Stimulated activated CD8-positive, alpha-beta memory T cell treated with anti-CD3 and anti-CD28 coated beads, Interleukin-7, amount 100 ng/mL, for 24 hours (primary cell): ENCODE measurements at regions not wholly inside any gene's neighbourhood (a gene's known extent, or its start where the extent isn't known, plus 50 kb on each side); places are given as distances from the start of the nearest gene placed in this dataset.
"Not testable (repeated sequence)": the region's sequence is repeated elsewhere in the genome, so short reads cannot be mapped to it uniquely, and the experiment has no call there.

Experiments
- DNase-seq: peaks from one replicate; pipeline ENCODE4 v3.0.0-alpha.2; 2020; ENCODE audit warnings: low read depth

DNA sequence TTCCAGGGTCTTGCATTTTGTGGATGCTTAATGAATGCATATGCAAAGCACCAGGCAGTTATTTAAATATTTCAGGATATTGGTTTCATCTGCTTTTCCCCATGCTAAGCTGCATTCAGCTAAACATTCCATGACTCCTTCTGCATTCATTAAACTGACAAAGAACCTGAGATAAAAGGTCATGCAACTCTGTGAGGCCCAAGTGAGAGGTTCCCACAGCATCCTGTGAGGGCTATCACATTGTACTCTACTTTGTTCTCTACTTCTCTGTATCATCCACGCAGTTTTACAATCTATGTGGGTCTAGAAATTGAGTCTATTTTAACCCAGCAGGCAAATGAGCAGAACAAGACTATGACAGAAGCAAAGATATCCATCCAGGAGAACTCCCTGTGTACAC lies 86.4 kb upstream of the PRSS16 start:
- DNase-seq = no peak

- DNase-seq = no peak
Observed at GRCh38 chr6:27161603-27161945, 85.9 kb upstream of the PRSS16 start.

- DNase-seq = no peak
Observed at GRCh38 chr6:27161946-27162603, 85.4 kb upstream of the PRSS16 start.

DNA sequence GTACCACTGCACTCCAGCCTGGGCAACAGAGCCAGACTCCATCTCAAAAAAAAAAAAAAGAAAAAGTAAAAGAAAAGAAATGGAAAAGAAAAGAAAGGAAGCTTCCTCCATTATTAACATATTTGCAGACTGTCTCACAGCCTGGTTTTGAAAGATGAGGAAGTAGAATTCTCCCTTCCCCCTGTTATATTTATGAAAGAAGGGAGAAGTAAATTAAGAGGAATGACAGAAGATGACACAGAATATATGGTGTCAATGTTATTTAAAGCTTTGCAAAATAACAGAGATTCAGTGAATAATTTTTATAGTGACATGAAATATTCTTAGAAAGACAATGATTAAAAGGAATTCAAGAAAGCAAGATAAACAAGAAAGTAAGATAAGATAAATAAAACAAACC lies 83.7 kb upstream of the PRSS16 start:
- no peak for DNase-seq

DNA sequence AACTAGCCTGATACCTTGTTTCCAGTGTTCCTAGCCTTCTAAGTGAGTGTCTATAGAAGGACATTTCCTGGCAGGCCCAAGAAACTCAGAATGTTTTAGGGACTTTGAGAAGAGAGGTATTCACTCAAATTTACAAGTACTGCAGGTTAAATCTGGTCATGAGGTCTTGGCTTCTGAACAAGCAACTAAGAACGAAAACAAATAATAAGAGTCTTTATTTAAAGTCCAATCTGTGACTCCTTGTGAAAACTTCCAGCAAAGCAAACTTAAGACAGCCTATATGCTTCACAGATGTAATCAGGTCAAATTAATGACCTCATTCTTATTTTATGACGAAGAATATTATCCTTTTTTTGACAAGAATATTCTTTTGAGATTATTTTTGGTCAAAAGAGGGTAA lies 79.4 kb upstream of the PRSS16 start:
- DNase-seq = no peak

- no peak for DNase-seq
Observed at GRCh38 chr6:27168586-27169443, 78.7 kb upstream of the PRSS16 start.

GRCh38 chr6:27172524-27173231 lies 74.8 kb upstream of the PRSS16 start:
- not testable (repeated sequence) for DNase-seq

GRCh38 chr6:27173232-27173601 lies 74.3 kb upstream of the PRSS16 start:
- DNase-seq = not testable (repeated sequence)

DNA sequence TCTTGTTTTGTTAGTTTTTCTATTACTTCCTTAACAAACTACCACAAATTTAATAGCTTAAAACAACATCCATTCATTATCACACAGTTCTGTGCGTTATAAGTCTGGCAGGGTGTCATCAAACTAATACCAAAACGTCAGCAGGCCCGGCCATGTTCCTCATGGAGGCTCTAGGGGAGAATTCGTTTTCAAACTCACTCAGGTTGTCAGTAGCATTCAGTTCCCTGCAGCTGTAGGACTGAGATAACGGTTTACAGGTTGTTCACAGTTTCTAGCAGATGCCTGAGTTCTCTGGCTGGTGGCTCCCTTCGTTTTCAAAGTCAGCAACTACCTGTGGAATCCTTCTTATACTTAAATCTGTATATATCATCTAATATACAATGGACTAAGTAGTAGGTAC lies 72.5 kb upstream of the PRSS16 start:
- DNase-seq = no peak

- DNase-seq = no peak
Observed at GRCh38 chr6:27176096-27176495, 71.4 kb upstream of the PRSS16 start.

DNA sequence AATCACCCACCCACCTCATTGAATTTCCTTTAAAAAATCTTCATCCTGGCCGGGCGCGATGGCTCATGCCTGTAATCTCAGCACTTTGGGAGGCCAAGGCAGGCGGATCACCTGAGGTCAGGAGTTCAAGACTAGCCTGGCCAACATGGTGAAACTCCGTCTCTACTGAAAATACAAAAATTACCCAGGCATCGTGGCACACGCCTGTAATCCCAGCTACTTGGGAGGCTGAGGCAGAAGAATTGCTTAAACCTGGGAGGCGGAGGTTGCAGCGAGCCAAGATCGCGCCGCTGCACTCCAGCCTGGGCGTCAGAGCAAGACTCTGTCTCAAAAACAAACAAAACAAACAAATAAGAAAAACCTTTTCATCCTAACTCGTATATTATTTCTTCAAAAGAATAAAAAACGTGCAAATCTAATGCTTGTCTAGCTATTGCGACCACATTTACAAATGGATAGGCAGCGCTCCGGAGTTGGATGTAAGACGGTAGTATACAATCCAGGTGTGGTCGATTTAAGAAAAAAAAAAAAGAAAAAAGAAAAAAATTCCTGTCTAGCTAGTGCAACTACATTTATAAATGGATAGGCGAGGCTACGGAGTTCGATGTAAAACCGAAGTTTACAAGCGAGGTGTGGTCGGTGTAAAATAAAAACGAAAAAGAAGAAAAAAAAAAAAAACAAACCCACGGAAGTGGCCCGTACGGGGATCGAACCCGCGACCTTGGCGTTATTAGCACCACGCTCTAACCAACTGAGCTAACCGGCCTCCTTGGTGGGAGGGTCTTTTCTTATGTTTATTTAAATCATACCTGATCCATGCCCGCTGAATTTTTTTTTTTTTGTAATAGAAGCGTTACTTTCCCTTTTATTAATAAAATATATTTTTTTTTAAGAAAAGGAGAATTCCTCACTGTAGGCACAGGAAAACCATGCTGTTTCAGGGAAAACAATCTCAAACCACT lies 70.7 kb upstream of the PRSS16 start:
- DNase-seq = peak; percentile 54

- DNase-seq = no peak
Observed at GRCh38 chr6:27177485-27178406, 69.8 kb upstream of the PRSS16 start.

- no peak for DNase-seq
Observed at GRCh38 chr6:27178407-27178730, 69.1 kb upstream of the PRSS16 start.

DNA sequence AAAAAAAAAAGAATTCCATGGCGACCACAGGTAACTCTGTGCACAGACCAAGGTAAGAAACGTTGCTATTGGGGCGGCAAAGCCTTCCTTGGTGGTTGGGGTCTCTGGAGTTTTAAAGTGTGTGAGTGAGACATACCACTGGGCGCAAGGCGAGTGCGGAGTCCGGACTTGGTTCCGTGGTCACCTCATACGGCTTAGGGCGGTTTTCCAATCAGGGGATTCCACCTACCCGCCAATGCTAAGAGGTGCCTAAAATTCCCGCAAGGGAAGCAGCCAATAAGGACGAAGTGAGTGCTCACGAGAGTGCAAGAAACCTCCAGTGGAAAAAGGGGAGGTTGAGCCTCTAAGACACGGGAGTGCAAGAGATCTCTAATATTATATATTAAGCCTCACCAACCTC lies 68.6 kb upstream of the PRSS16 start:
- no peak for DNase-seq

DNA sequence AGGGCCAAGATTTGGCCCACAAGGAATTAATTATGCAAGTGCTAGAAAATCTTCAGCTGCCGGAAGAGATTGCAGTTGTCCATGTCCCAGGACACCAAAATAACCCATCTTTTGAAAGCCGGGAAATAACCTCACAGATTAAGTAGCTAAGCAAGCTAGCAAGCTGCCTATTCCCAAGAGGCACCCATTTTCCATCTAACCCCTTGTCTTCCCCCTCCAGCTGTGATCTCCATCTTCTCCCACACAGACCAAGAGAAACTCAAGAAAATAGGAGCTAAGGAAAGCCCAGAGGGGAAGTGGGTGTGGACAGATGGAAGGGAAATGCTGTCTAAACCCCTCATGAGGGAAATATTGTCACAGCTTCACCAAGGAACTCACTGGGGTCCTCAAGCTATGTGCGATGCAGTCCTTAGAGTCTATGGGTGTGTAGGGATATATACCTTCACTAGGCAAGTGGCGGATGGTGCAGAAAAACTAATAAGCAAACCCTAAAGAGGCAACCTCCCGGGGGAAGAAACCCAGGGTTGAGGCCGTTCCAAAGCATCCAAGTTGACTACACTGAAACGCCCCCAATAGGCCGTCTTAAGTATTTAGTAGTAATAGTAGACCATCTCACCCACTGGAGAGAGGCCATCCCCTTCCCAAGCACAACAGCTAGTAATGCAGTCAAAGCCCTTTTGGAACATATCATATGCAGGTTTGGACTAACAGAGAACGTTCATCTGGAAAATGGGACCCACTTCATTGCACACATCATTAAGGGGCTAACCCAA lies 64.3 kb upstream of the PRSS16 start:
- DNase-seq = no peak

GRCh38 chr6:27187231-27188060 lies 60.1 kb upstream of the PRSS16 start:
- no peak for DNase-seq

GRCh38 chr6:27188061-27188884 lies 59.2 kb upstream of the PRSS16 start:
- DNase-seq = no peak

- no peak for DNase-seq
Observed at GRCh38 chr6:27188885-27189418, 58.5 kb upstream of the PRSS16 start.
